NCI-H526 treated with DMSO at 0.1 percent for 48 hours (cell line): ENCODE measurements at regions not wholly inside any gene's neighbourhood (a gene's known extent, or its start where the extent isn't known, plus 50 kb on each side); places are given as distances from the start of the nearest gene placed in this dataset.
"Not testable (repeated sequence)": the region's sequence is repeated elsewhere in the genome, so short reads cannot be mapped to it uniquely, and the experiment has no call there.

Experiments used
- DNase-seq: peaks from one replicate; lab custom pipeline; 2025; lab: John Stamatoyannopoulos, UW

DNA sequence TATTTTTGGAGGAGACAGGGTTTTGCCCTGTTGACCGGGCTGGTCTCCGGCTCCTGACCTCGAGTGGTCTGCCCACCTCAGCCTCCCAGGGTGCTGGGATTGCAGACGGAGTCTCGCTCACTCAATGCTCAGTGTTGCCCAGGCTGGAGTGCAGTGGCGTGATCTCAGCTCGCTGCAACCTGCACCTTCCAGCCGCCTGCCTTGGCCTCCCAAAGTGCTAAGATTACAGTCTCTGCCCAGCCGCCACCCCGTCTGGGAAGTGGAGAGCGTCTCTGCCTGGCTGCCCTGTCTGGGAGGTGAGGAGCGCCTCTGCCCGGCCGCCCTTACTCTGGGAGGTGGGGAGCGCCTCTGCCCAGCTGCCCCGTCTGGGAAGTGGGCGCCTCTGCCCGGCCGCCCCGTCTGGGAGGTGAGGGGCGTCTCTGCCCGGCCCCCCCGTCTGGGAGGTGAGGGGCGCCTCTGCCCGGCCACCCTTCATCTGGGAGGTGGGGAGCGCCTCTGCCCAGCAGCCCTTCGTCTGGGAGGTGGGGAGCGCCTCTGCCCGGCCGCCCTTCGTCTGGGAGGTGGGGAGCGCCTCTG, 249.8 kb upstream of the USP15 start:
- not testable (repeated sequence) for DNase-seq

DNA sequence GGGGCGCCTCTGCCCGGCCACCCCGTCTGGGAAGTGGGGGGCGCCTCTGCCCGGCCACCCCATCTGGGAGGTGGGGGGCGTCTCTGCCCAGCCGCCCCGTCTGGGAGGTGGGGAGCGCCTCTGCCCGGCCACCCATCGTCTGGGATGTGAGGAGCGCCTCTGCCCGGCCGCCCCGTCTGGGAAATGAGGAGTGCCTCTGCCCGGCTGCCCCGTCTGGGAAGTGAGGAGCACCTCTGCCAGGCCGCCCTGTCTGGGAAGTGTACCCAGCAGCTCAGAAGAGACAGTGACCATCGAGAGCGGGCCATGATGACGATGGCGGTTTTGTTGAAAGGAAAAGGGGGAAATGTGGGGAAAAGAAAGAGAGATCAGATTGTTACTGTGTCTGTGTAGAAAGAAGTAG, 249.2 kb upstream of the USP15 start:
- not testable (repeated sequence) for DNase-seq

DNA sequence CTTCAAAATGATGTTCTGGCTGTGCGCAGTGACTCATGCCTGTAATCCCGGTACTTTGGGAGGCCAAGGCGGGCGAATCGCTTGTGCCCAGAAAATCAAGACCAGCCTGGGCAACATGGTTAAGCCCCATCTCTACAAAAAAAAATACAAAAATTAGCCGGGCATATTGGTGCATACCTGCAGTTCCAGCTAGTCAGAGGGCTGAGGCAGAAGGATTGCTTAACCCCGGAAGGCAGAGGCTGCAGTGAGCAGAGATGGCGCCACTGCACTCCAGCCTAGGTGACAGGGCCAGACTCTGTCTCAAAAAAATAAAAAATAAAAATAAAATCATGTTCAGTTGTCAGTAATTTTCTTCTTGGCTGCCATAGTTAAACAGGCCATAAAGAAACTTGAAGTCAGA, 245.9 kb upstream of the USP15 start:
- DNase-seq: no peak

DNA sequence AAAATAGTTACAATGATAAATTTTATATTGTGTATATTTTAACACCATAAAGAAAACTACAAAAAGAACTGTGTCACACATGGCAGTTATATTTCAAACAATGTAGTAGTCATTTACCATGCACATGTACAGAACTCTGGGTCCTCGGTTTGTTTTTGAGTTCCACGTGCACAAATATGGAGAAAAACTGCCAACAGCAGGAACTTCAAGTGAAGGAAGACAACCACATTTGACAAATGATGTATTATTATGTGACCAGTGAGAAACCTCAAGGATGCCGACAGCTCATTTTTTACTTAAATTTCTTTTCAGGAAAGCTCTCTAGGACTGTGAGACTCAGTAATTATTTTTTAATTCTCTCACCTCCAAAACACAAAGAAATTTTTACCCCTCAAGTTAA, 244.2 kb upstream of the USP15 start:
- DNase-seq: no peak

DNA sequence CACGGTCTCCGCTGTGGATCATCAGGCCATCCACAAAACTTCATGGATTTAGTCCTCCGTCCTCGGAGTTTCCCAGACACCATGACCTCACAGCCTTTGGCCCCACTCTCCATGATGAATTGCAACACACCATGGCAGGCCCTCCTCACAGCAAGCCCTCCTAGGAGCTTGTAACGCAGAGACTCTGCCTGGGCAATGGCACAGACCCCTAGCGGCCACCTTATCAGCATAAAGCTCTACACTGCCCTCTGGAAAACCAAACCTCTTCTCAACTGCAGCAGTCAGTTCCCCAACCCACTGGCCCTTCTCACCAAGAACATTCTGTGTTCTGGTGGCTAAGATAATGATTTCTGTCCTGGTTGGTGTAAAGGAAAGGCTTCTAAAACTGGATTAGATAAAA, 238.4 kb upstream of the USP15 start:
- no peak for DNase-seq

DNA sequence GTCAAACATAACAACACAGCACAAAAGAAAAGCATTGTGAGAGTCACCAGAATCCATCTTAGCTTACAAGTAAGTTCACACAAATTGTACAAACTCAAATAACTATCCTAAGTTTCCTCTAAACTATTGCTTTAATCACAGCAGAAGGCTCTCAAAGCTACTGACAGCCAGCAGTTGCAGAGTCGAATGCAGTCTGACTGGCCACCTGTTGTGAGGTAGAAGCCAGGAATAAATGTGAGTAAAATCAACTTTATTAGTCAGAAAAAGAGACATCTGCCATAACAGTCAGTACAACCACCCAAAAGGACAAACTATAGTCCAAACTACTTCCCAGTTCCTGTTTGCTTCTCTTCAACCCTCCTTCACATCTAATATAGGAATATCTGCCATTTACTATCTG, 231.7 kb upstream of the USP15 start:
- DNase-seq: no peak

DNA sequence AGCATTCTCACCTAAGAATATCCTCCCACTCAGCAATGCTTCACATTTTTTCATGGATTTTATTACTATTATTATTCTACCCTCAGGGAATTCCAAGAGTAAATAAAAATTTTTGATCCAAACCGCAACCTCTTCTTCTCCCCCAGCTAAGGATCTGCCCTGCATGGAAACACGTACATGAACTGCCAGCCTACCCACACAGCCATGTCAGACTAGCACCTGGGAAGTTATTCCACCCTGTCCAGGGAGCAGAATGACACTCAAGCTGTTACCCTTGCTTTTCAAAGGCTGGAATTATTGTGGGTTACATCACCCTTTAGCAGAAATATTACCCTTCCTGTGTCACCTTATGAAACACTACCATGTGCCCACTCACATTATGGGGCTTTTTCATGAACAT, 227.3 kb upstream of the USP15 start:
- DNase-seq: no peak

DNA sequence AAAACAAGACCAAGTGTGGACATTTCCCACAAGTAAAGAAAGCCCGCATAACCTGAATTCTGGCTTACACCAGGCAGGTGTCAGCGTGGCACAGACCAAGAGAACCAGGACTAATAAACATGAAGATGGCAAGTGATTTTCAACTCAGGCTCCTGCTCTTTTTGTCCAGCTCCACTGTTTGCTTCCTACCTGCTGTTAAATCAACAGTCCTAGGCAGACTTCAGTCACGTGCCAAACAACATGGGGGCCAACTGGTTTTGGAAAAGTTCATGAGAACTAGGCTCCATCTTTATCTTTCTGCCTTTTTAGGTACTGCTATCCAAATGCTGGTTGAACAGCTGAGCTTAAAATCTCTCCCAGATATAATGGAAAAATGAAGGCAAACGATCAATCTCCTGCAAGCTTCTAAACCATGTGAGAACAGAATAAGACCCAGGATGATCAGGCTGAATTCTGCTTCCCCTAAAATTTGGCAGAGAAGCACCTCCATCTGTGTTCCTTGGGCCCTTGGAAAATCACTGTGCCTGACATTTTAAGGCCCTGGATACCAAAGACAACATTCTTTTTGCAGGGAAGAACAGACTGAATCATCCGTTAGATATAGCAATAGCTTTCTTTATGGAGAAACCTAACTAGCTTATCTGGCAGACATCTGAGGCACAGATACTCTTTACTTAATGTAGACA, 215.6 kb upstream of the USP15 start:
- no peak for DNase-seq

DNA sequence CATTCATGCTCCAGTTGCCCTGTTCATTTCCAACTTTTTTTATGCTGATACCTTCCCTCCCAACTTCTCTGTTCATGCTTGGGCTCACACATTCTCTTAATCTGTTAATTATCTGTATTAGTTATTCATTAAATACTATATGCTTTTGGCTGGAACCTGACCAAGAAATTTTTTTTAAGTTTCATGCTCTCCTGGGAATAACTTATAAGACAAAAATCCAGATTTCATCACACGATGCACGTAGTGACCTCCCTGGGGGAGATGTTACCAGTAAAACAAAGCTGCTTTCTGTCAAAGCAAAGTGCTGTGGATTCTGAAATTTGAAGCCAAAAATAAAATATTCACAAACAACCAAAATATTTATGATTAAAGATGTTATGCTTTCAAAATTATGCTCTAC, 215.0 kb upstream of the USP15 start:
- no peak for DNase-seq

DNA sequence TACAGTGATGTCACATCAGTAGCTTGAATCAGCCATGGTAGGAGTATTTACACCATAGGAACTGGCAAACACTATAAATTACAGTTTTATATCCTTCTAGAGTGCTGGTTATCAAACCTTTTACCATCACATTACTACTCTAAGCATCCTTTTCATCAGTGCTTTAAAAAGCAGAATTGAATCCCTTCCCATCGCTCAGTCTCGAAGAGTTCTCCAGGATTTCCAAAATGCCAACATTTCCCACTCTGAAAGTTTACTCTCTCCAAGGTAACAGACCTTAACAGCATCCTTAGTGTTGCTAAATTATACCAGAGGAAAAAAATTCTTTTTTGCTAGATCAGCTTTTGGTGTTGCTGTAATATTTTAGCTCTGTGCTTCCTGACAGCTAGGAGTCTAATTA, 209.4 kb upstream of the USP15 start:
- DNase-seq: no peak

DNA sequence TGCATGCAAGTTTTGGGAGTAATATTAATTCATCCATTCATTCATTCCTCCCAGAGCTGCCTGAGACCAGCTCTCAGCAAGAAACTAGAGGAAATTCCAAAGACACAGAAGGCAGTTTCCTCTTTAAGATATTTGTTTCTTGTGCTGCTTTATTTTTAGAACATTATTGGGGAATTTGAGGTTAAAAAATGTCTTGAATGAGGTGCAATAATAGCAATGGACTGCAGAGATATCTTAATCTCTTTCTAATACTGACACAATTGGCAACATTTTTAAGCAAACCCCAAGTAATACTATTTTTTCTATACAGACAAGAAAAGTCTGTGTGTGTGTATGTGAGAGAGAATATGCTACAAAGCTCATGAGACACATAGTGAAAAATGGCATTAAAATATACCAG, 190.2 kb upstream of the USP15 start:
- DNase-seq: no peak

DNA sequence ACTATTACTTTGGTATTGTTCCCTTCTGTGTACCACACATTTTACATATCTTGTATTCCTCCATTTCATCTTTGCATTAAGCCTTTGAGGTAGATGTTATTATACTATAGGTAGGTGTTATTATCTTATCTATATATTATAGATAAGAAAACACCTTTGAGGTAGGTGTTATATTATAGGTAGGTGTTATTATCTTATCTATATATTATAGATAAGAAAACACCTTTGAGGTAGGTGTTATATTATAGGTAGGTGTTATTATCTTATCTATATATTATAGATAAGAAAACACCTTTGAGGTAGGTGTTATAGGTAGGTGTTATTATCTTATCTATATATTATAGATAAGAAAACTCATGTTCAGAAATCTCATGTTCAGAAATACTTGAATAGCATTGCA, 187.0 kb upstream of the USP15 start:
- DNase-seq: not testable (repeated sequence)

DNA sequence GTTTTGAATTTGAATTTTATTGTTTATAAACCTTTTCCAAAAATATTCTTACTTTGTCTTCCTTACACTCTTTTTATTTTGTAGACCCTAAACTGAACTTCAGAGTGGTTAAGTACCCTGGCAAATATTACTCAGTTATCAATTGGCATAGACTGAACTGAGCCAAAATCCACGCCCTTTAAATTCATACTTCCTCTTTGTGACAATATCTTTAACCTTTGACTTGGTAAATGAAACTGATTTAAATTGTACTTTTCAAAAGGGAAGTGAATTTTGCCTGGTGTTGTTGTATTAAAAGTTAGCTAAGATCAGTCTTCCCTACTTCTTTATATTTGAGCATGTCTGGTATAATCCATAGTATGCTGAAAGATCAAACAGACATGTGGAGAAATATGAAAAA, 184.3 kb upstream of the USP15 start:
- no peak for DNase-seq

DNA sequence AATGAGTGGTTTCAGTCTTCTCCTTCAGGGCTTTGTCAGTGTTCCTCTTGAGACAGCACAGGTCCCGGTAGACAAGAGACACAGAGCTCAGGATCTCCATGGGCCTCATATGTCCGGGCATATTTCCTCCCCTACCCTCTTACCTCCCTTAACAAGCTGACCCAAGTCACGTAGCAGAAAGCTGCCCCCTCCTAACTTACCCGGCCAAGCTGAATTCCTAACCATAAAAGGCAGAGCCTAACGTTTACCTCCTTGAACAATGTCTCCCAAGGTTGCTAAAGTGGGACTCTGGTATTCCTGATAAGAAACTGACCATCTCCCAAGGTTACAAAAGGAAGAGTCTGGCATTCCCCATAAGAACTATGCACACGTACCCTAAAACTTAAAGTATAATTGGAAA, 182.2 kb upstream of the USP15 start:
- DNase-seq: no peak

DNA sequence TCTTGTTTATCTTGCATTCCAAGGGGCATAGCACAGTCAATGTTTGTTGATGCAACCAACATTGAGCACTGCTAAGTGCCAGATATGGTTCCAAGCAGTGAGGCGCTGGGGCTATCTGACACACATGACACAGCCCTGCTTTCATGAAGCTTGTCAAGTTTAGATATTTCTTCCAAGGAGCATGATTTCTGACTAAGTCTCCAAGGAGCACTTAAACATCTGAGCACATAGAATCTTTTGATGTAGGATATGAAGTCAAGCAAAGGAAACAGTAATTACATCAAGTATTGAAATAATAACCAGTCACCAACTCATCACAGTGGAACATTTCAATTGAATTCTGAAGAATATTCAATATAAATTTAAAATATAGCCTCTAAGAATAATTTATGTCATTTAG, 177.8 kb upstream of the USP15 start:
- no peak for DNase-seq

DNA sequence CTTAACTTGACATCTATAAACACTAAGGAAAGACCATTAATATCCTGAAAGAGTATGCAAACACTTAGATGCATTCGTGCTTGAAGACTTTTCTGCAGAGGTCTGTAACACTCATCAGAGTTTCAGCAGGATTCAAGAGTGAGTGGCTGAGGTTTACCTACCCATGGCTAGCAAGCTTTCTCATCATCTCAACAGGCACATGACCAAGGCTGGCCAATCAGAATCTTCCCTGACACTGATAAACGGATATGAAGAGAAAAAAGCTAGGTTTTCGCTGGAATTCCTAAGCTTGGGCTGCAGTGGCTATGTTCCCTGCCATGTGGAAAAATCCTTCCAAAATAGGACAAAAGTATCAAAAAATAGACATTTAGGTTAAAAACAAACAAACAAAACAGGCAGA, 162.1 kb upstream of the USP15 start:
- DNase-seq: no peak

DNA sequence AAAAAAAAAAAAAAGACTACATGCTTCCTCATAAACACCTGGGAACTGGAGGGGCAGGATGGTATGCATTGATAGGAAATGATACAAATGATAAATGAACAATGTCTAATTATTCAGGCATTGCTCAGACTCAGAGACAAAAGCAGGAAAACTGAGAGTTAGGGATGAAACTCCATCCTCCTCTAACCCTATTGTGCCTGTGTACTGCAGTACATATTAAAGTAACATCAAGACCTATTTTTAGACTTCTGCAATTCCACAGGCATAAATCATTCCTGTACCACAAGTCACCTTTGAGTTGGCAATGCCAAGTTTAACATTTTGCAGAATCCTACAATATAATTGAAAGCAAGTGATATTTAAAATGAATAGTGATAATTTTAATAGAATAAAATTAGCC, 156.5 kb upstream of the USP15 start:
- no peak for DNase-seq

DNA sequence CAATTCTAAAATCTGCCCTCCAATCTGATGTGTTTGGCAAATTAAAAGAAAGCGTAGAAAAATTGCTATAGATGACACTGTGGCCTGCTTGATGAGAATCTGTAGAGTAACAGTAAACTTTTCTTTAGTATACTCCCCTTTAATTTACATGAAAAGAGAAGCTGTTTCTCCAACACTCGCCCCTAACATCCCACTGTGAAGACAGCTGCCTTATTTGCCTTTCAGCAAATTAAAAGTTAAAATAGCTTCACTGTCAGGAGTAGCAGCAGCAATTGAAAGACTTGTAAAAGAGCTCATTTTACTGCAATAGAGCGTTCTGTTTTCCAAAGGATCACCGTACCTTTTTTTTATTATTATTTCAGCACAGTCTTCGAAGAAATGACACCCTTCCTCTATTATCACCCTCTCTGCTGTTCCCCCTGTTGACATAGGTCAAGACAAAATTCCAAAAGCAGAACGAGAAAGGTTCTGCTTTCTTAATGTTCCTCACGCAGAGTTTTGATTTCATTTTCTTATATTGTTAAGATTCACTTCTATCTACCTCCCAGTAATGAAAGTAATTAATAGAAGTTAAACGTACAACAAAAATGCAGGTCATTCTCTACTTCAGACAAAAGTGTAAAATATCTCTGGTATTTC, 153.5 kb upstream of the USP15 start:
- DNase-seq: no peak

DNA sequence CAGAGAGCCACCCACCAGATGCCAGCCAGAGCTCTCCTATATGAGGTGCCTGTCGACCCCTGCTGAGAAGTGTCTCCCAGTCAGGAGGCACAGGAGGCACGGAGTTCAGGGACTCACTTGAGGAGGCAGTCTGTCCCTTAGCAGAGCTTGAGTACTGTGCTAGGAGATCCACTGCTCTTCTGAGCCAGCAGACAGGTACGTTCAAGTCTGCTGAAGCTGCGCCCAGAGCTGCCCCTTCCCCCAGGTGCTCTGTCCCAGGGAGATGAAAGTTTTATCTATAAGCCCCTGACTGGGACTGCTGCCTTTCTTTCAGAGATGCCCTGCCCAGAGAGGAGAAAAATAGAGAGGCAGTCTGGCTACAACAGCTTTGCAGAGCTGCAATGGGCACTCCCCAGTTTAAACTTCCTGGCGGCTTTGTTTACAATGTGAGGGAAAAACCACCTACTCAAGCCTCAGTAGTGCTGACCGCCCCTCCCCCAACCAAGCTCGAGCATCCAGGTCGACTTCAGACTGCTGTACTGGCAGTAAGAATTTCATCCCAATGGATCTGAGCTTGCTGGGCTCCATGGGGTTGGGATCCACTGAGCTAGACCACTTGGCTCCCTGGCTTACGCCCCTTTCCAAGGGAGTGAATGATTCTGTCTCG, 146.7 kb upstream of the USP15 start:
- DNase-seq: no peak

DNA sequence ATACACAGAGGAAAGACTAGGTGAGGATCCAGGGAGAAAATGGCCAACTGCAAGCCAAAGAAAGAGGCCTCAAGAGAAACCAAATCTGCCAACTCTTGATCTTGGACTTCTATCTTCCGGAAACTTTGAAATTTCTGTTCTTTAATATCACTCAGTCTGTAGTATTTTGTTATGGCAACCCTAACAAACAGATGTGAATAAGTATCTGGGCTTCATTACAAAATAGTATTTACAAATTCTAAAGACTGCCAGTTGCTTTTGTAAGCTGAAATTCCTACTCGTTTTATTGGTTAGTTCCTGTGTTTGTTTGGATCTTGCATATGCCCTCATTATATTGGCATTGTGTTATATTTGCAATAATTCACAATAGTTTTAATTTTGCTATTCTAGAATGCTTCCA, 143.2 kb upstream of the USP15 start:
- DNase-seq: no peak

DNA sequence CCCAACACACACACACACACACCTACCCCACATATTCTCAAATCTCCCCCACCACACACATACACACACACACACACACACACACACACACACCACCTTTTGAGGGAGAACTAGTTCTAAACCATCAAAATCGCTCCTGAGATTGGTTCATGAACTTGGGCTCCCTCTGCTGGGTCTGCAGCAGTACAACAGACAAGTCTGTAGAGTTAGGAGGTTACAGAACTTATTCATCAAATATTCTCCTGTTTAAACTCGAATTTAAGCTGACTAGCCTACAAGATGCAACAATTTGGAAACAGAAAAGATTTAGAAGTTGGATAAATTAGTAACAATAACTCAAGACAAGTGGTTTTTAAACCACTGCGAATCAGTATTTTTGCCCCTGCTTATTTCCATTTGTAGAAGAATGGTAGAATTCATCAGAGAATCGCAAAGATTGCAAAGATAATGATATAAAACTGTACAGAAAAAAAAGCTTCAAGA, 136.4 kb upstream of the USP15 start:
- peak; percentile 29 for DNase-seq

DNA sequence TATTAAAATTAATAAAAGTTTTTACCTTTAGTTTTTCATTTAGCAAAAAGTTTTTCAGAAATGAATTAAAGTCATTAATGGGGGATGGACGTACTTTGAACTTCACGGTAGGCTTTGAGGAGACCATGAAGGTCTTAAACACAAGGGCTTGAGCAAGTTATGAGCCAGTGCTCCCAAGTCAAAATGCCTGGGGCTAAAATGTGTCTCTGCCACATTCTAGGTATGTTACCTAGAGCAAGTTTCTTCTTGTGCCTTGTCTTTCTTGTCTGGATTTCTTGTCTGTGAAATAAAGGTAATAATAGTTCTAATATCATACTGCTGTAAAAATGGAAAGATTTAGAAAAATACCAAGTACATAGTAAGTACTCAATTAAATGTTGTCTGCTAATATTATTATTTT, 132.7 kb upstream of the USP15 start:
- no peak for DNase-seq
